Spinal cord (tissue), 9 donors: ENCODE measurements at regions not wholly inside any gene's neighbourhood (a gene's known extent, or its start where the extent isn't known, plus 50 kb on each side); places are given as distances from the start of the nearest gene placed in this dataset.

Experiments
- DNase-seq, 6 donors: peaks; one replicate each; pipeline versions ENCODE4 v3.0.0 to v3.0.0-alpha.2; 2013 to 2015; ENCODE audit warnings: low spot score in 6 of 6, low read depth in 4 of 6
- H3K27ac ChIP-seq: one replicate; pipeline ENCODE4 v1.5.1; 2013; ENCODE audit warnings: low read depth, low read length, control low read depth
- H3K27me3 ChIP-seq: one replicate; pipeline ENCODE4 v1.6.1; 2013; ENCODE audit warnings: low read length; ENCODE audit not compliant: control insufficient read depth, insufficient read depth
- H3K36me3 ChIP-seq: one replicate; pipeline ENCODE4 v1.6.1; 2013; ENCODE audit warnings: low read length; ENCODE audit not compliant: control insufficient read depth, insufficient read depth
- H3K4me1 ChIP-seq: one replicate; pipeline ENCODE4 v1.6.1; 2013; ENCODE audit warnings: low read length; ENCODE audit not compliant: control insufficient read depth, insufficient read depth
- H3K4me3 ChIP-seq: one replicate; pipeline ENCODE4 v1.5.1; 2013; ENCODE audit warnings: low read depth, low read length, control low read depth
- H3K9me3 ChIP-seq: one replicate; pipeline ENCODE4 v1.6.1; 2013; ENCODE audit warnings: low read length; ENCODE audit not compliant: control insufficient read depth, insufficient read depth
- WGBS: methylation state at CpG from one replicate; pipeline ENCODE4 v1.1.5; 2013; ENCODE audit warnings: missing lambda C conversion rate; ENCODE audit not compliant: insufficient coverage; 5-methylcytosine and 5-hydroxymethylcytosine counted together
- donor health status: healthy.

- Histone ChIP-seq H3K27ac (peak overlapping the region; percentile 67), H3K4me3 (no peak overlapping the region), H3K9me3 (no peaks in the 10 kb centered on the region), H3K4me1 (no peaks in the 10 kb centered on the region), H3K27me3 (no peaks in the 10 kb centered on the region), H3K36me3 (no peaks in the 10 kb centered on the region)
- WGBS, result 87% methylated on average over 5 of the region's 6 CpGs
- peak in 1 of 6 donors; percentile 37 for DNase-seq
Observed at GRCh38 chr12:87815771-87816585, 213.2 kb downstream of the C12orf50 start.

GRCh38 chr12:87814625-87815024 lies 214.6 kb downstream of the C12orf50 start:
- H3K4me3 ChIP-seq, result no peak overlapping the region

GRCh38 chr12:87813476-87814234 lies 215.5 kb downstream of the C12orf50 start:
- DNase-seq, result no peak
- Histone ChIP-seq H3K27ac (no peak overlapping the region), H3K4me1 (no peaks in the 10 kb centered on the region), H3K36me3 (no peaks in the 10 kb centered on the region), H3K27me3 (no peaks in the 10 kb centered on the region), H3K9me3 (no peaks in the 10 kb centered on the region), H3K4me3 (no peak overlapping the region)

More at GRCh38 chr12:87814625-87815024, 214.6 kb downstream of the C12orf50 start:
- no peaks in the 10 kb centered on the region for H3K4me1 ChIP-seq
- no peak for DNase-seq
- H3K36me3 ChIP-seq, result no peaks in the 10 kb centered on the region
- no peaks in the 10 kb centered on the region for H3K9me3 ChIP-seq
- no peaks in the 10 kb centered on the region for H3K27me3 ChIP-seq
- 89% methylated on average over 1 of the region's 2 CpGs for WGBS
- H3K27ac ChIP-seq, result no peak overlapping the region

GRCh38 chr12:87812681-87813080 lies 216.5 kb downstream of the C12orf50 start:
- Histone ChIP-seq H3K9me3 (no peaks in the 10 kb centered on the region), H3K4me3 (no peak overlapping the region), H3K27me3 (no peaks in the 10 kb centered on the region), H3K36me3 (no peaks in the 10 kb centered on the region), H3K4me1 (no peaks in the 10 kb centered on the region), H3K27ac (no peak overlapping the region)
- WGBS, result no CpG with 5 or more reads among the region's 2 CpGs
- DNase-seq, result peak in 1 of 6 donors; percentile 52

- DNase-seq, result no peak
- Histone ChIP-seq H3K27me3 (no peaks in the 10 kb centered on the region), H3K36me3 (no peaks in the 10 kb centered on the region), H3K4me1 (no peaks in the 10 kb centered on the region), H3K9me3 (no peaks in the 10 kb centered on the region), H3K4me3 (no peak overlapping the region), H3K27ac (no peak overlapping the region)
- no CpG with 5 or more reads among the region's 1 CpG for WGBS
Observed at GRCh38 chr12:87812030-87812429, 217.2 kb downstream of the C12orf50 start.

DNA sequence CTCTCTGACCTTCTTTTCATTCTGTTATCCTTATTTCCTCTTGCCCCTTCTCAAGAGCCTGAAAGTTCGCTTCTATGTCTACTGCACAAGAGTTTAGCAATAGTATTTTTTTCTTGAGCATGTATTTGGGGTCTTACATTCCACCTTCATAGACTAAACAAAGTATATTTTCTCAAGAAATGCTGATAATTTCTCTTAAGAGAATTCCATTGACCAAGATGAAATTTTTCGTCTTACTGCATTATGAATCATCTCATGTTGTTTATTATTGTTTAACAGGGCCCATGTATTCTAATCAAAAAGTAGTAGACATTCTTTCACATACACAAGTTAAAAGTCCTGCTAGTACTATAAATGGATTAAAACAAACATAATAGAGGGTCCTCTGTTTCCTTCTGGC lies 219.3 kb downstream of the C12orf50 start:
- no peaks in the 10 kb centered on the region for H3K4me1 ChIP-seq
- H3K9me3 ChIP-seq, result no peaks in the 10 kb centered on the region
- no CpG with 5 or more reads among the region's 2 CpGs for WGBS
- H3K4me3 ChIP-seq, result no peak overlapping the region
- no peaks in the 10 kb centered on the region for H3K27me3 ChIP-seq
- H3K27ac ChIP-seq, result no peak overlapping the region
- no peaks in the 10 kb centered on the region for H3K36me3 ChIP-seq
- no peak for DNase-seq

DNA sequence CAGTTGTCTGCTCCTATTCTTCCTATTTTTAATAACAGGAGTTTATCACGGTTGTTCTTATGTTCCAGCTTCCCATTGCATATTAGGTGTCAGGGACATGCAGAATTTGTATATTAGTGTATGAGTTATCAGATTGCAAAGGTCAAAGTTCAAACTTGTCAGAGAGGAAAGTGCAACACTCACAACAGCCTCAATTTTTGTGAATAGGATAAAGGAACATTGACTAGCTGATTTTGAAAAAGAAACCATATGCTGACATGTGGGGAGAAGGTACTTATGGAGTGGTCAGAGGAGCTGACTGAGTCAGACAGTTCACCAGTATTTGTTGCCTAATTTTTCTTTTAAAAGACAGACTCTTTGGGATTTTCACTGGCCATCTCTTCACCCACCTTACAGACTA lies 222.1 kb downstream of the C12orf50 start:
- no peak for DNase-seq
- H3K4me1 ChIP-seq, result no peaks in the 10 kb centered on the region
- no peak overlapping the region for H3K4me3 ChIP-seq
- no peaks in the 10 kb centered on the region for H3K27me3 ChIP-seq
- H3K9me3 ChIP-seq, result no peaks in the 10 kb centered on the region
- no peaks in the 10 kb centered on the region for H3K36me3 ChIP-seq
- no peak overlapping the region for H3K27ac ChIP-seq
- no CpG with 5 or more reads among the region's 1 CpG for WGBS

DNA sequence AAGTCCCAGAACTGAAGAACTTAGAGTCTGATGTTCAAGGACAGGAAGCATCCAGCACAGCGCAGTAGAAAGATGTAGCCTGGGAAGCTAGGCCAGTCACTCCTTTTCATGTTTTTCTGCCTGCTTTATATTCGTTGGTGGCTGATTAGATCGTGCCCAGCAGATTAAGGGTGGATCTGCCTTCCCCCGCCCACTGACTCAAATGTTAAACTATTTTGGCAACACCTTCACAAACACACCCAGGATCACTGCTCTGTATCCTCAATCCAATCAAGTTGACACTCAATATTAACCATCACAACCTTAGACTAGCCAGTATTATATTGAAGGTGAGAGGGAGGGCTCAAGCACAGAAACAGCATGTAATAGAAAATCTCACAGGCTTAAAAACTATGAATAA lies 222.9 kb downstream of the C12orf50 start:
- Histone ChIP-seq H3K27me3 (no peaks in the 10 kb centered on the region), H3K4me1 (no peaks in the 10 kb centered on the region), H3K9me3 (no peaks in the 10 kb centered on the region), H3K4me3 (no peak overlapping the region), H3K36me3 (no peaks in the 10 kb centered on the region), H3K27ac (no peak overlapping the region)
- DNase-seq, result no peak
- WGBS, result 65% methylated on average over 2 of the region's 4 CpGs

DNA sequence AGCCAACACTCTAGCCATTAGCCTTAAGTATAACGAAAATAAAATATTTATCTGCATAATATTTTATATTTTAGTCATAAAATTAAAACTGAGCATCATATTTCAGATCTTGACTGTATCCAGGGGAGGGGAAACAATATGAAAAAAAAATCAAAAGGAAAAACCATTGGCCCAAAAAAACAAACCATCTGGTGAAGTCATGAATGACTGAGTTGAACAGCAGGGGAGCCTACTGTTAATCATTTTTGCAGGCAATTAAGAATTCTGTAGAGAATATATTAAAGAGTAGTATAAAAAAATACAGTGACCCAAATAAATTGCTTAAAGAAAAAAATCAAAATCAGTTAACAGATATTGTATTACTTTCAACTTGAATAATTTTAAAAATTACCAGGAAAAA lies 224.8 kb downstream of the C12orf50 start:
- H3K4me3 ChIP-seq, result no peak overlapping the region
- WGBS, result no CpG with 5 or more reads among the region's 1 CpG
- no peak overlapping the region for H3K27ac ChIP-seq
- no peaks in the 10 kb centered on the region for H3K4me1 ChIP-seq
- H3K9me3 ChIP-seq, result no peaks in the 10 kb centered on the region
- no peaks in the 10 kb centered on the region for H3K27me3 ChIP-seq
- H3K36me3 ChIP-seq, result no peaks in the 10 kb centered on the region
- DNase-seq, result peak in 1 of 6 donors; percentile 60

- H3K4me1 ChIP-seq, result no peaks in the 10 kb centered on the region
- H3K9me3 ChIP-seq, result no peaks in the 10 kb centered on the region
- H3K36me3 ChIP-seq, result no peaks in the 10 kb centered on the region
- no peak overlapping the region for H3K4me3 ChIP-seq
- no peaks in the 10 kb centered on the region for H3K27me3 ChIP-seq
- H3K27ac ChIP-seq, result no peak overlapping the region
- DNase-seq, result no peak
- no CpG with 5 or more reads among the region's 1 CpG for WGBS
Observed at GRCh38 chr12:87802721-87803011, 226.5 kb downstream of the C12orf50 start.
